ENCODE measurements at regions not wholly inside any gene's neighbourhood (a gene's known extent, or its start where the extent isn't known, plus 50 kb on each side); places are given as distances from the start of the nearest gene placed in this dataset.

DNA sequence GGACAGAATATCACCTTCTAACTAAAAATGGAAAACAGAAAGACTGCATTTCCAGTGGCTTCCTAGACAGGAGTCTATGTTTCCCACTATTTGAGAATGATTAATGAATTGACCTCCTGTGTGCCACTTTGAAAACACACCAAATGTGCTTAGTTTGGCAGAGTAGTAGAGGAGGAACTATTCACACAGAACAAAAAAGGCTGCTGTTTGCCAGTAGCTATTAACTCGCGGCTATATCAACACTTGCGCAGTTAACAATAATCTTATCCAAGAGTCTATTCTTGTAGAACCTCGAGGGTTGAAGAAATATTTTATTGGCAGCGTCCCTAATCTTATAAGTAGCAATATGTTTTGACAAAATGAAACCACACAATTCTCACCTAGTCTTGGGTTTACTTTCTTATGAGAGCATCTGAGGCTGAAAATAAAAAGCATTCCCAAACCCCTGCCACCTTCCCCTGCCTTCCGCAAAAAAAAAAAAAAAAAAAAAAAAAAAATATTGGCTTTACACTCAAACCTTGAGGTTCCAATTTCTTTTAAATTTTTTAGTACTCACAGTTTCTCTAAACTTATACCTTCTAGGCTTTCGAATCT, 127.3 kb upstream of the FLRT2 start:
- no peak overlapping the region for H3K27ac ChIP-seq
- WGBS: 46% methylated on average over 7 of the region's 7 CpGs
- H3K36me3 ChIP-seq: no peaks in the 10 kb centered on the region
- peaks cover 14% of the 10 kb centered on the region for H3K4me1 ChIP-seq
- no peaks in the 10 kb centered on the region for H3K27me3 ChIP-seq
- TF ChIP-seq EP300 (IDR thresholded peaks at IDR 0.05) (no peak), POLR2A (IDR thresholded peaks at IDR 0.05) (no peak), POLR2AphosphoS5 (IDR thresholded peaks at IDR 0.05) (no peak), CTCF (IDR thresholded peaks at IDR 0.05) (no peak)
- no peaks in the 10 kb centered on the region for H3K9me3 ChIP-seq
- H3K4me3 ChIP-seq: no peak overlapping the region
- no peak for DNase-seq (ENCODE audit: low spot score in 2 of 2)

- TF ChIP-seq EP300 (IDR thresholded peaks at IDR 0.05) (no peak), POLR2AphosphoS5 (IDR thresholded peaks at IDR 0.05) (no peak), POLR2A (IDR thresholded peaks at IDR 0.05) (no peak), CTCF (IDR thresholded peaks at IDR 0.05) (no peak)
- no peak overlapping the region for H3K4me3 ChIP-seq
- WGBS: 42% methylated on average over 3 of the region's 3 CpGs
- H3K36me3 ChIP-seq: no peaks in the 10 kb centered on the region
- no peak for DNase-seq (ENCODE audit: low spot score in 2 of 2)
- no peaks in the 10 kb centered on the region for H3K9me3 ChIP-seq
- no peaks in the 10 kb centered on the region for H3K27me3 ChIP-seq
- H3K4me1 ChIP-seq: peaks cover 4% of the 10 kb centered on the region
- no peak overlapping the region for H3K27ac ChIP-seq
These were observed 120.3 kb upstream of the FLRT2 start for GRCh38 chr14:85409481-85410210.

DNA sequence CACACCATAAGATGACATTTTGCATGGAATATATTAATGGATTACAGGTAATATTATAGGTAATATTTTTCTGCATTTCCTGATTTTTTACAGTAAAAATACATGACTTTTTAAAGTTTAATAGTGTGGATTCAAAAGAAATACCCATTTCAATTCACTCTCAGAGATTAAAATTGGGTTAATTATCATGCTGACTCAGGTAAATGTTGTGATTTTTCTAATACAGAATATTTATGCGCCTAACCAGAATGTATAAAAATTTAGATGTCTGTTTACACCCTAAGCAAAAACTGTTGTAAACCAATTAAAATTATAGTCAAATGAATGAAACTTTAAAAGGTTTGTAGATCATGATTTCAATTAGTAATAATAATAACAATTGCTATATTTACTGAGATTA, 117.2 kb upstream of the FLRT2 start:
- 100% methylated on average over 1 of the region's 1 CpG for WGBS
- Histone ChIP-seq H3K36me3 (no peaks in the 10 kb centered on the region), H3K9me3 (no peaks in the 10 kb centered on the region), H3K27me3 (no peaks in the 10 kb centered on the region), H3K4me1 (peaks cover 24% of the 10 kb centered on the region), H3K27ac (no peak overlapping the region), H3K4me3 (no peak overlapping the region)
- DNase-seq (ENCODE audit: low spot score in 2 of 2): no peak
- no peak for TF ChIP-seq CTCF (IDR thresholded peaks at IDR 0.05)
- TF ChIP-seq POLR2A (IDR thresholded peaks at IDR 0.05): no peak
- no peak for TF ChIP-seq EP300 (IDR thresholded peaks at IDR 0.05)
- TF ChIP-seq POLR2AphosphoS5 (IDR thresholded peaks at IDR 0.05): no peak

GRCh38 chr14:85413836-85414526, 116.0 kb upstream of the FLRT2 start:
- no peaks in the 10 kb centered on the region for H3K27me3 ChIP-seq
- H3K9me3 ChIP-seq: no peaks in the 10 kb centered on the region
- no peaks in the 10 kb centered on the region for H3K36me3 ChIP-seq
- peaks cover 24% of the 10 kb centered on the region for H3K4me1 ChIP-seq
- H3K4me3 ChIP-seq: no peak overlapping the region
- WGBS: 76% methylated on average over 5 of the region's 5 CpGs
- TF ChIP-seq CTCF (IDR thresholded peaks at IDR 0.05): no peak
- TF ChIP-seq POLR2AphosphoS5 (IDR thresholded peaks at IDR 0.05): no peak
- TF ChIP-seq EP300 (IDR thresholded peaks at IDR 0.05): no peak
- TF ChIP-seq POLR2A (IDR thresholded peaks at IDR 0.05): no peak
- H3K27ac ChIP-seq: no peak overlapping the region
- DNase-seq (ENCODE audit: low spot score in 2 of 2): no peak
